Bone marrow (tissue), 2 donors: ENCODE measurements at regions not wholly inside any gene's neighbourhood (a gene's known extent, or its start where the extent isn't known, plus 50 kb on each side); places are given as distances from the start of the nearest gene placed in this dataset.
"Not testable (repeated sequence)": the region's sequence is repeated elsewhere in the genome, so short reads cannot be mapped to it uniquely, and the experiment has no call there.

Experiments used
- DNase-seq, 2 donors: peaks; one replicate each; lab custom pipeline; 2025; lab: John Stamatoyannopoulos, UW

DNA sequence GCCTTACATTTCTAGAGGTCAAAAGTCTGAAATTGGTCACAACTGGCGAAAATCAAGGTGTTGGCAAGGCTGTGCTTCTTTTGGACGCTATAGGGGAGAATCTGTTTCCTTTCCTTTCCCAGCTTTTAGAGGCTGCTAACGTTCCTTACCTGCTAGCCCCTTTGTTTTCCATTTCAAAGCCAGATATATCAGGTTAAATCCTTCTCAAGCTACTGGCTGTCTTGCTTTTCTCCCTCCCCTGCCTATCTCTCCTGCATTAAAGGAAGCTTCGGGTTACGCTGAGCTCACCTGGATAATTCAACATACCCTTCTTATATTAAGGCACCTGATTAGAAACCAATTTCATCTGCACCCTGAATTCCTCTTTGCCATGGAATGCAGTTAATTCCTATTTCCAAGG is 1569.7 kb upstream of the SLC10A2 start:
- DNase-seq, result no peak

DNA sequence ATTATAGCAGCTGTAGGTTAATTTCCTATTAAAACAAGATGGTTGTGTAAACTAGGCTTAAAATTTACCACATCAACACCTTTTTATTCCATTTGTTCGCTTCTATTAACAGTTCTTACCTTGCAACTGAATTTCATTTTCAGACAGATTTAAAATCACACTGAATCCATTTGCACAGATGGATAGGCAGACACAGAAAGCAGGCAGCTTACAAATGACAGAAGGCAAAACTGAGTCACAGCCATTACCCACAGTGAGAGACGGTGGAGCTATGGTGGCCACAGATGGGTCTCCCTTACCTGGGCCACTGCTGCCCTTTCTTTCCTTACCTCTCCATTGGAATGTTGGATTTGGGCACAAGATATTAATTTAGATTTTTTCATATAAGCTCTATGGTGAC is 1567.8 kb upstream of the SLC10A2 start:
- no peak for DNase-seq

DNA sequence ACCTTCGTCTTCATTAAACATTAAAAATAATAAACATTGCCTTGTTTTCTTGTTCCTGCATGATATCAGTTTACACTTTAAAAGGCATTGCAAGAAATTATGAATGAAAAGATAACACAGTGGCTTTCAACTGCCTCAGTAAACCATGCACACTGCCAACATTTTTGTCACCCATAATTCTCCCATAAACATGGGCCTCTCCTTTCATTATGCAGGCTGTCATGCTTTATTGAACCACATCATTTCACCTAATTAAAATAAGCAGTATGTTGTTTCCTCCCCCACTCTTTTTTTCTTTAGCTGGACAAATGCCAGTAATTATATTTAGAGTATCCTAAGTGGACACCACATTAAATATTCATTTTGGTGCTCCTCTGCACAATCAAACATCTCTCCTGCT is 1566.5 kb upstream of the SLC10A2 start:
- no peak for DNase-seq

DNA sequence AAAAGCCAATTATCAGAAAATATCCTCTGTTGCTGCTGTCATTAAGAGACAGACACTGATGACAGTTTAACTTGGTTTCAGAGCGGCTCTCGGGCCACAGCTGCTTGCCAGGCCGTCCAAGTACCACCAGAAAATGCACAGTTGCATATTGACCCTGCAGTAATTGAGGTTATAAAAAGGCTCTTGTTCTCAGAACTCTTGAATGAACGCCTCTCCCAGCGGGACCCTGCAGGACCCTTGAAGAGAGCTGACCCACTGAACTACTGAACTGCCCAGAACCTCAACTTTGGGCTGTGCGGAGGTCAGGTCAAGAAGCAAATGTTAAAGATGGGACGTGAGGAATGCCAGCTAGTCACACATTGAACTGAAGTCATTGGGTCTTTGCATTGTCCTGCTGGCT is 1559.0 kb upstream of the SLC10A2 start:
- DNase-seq, result no peak

DNA sequence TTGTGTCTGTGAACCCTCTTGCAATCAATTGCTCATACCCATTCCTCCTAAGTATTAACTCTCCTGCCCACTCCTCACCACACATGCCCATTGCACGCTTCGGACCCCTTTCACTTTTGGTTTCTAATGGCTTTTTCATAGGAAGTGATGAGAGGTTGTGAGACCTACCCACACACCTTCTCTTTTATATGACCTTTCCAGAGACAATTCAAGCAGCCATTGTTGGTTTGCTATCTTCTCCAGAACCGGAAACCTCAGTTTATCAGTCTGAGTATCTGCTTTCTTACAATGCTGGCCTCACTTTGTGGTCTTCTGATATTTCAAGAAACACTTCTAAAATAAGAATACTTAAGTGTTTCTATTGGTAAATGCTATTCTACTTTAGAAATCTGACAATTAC is 1550.8 kb upstream of the SLC10A2 start:
- DNase-seq, result no peak

DNA sequence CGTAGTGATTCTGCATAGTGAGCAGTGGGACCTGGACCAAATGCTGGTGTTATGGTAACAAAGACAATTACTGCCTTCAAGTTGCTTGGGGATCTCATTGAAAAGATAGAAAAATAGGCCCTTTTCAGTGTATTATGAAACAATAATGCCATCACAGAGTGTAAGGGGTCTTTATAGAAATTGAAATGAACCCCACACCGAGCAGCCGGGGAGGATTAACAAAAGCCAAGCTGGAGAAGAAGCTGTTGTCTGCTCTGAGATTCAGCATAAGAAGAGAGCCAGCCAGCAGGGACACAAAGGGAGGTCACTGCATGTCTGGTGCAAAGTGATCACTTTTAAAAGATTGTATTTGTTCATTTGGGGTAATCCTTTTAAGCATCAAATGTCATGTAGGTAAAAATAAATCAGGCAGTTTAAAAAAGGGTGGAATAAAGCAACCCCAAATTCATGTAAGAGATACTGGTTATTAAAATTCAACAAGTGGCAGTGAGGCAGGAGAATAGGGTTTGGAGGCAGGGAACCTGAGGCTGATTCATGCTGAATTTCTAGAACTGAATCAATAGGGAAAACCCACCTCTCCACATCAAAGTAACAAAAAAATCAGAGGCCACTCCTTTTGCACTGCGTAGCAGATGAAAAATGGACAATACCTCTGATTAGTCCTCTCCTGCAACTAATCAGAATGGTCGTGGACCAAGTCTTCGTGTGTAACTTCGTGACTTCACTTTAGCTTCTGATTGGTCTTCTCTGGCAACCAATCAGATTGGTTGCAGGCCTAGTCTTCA is 1548.3 kb upstream of the SLC10A2 start:
- no peak for DNase-seq

DNA sequence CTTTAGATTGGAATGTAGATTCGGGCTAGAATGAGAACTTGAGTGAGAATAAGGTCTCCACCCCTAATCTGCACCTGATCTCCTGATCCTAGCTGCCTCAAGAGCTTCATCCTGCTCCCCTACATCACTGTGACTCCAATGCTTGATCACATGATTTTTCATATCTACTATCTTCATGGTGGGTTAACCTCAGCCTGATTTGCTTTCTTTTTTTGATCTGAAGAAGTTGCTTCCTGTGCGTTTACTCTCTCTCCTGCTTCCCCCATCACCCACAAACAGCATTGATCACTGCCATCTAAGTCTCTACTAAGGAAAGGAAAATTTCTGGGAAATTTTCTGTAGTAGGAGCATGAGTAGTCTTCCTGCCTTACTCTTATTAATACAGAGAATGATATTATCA is 1542.1 kb upstream of the SLC10A2 start:
- no peak for DNase-seq

DNA sequence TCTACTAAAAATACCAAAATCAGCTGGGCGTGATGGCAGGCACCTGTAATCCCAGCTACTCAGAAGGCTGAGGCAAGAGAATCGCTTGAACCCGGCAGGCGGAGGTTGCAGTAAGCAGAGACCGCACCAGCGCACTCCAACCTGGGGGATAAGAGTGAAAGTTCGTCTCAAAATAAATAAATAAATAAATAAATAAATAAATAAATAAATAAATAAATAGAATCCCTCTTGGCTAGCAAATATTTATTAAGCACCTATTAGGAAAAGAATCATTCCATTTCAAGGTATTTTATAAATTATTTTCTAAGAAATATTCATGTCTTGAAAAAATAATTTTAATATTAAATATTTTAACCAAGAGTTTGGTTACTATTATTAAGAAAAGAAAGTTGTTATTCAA is 1539.2 kb upstream of the SLC10A2 start:
- not testable (repeated sequence) for DNase-seq

DNA sequence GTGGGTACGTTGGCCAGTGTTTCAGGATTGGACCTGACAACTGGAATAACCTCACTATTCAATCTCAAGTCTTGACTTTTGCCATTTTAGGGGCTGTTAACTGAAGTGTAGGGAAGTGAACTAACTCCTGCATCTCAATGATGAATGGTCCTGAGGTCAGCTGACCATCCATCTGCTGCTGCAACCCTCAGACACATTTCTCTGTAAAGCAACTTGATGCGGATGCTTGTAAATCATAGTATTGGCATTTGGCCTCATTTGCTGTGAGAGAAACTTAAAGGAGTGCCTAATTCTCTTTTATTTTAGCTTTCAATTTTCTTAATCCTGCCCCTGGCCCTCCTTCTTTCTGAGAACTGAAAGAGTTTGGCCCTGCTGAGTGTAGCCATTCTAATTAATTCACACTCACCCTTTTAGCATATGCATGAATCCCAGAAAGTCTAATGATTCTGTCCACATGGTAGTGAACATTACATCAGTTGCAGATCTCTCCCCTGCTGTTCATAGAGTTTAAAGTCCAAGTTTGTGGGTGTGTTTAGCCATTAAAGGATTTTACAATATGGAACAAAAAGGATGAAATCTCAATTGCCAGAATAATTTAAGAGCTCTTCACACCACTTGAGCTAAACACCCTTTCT is 1531.4 kb upstream of the SLC10A2 start:
- no peak for DNase-seq

DNA sequence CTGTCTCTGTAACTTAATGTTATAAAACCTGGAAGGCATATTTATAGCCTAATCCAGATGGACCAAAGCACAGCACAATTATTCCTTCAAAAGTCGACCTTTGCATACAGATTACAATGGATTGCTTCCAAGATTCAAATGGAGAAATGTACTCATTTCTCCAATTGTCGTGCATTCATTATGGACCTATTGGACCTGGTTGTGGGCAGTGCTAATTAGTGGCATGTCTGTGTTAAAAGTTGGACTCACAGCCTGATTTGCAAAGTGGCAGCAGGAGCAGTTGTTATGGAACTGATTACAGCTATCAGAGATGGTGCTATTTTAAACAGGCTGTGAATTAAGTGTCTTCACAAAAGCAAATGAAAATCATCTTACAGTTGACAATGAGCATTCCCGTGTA is 1529.3 kb upstream of the SLC10A2 start:
- DNase-seq, result no peak

DNA sequence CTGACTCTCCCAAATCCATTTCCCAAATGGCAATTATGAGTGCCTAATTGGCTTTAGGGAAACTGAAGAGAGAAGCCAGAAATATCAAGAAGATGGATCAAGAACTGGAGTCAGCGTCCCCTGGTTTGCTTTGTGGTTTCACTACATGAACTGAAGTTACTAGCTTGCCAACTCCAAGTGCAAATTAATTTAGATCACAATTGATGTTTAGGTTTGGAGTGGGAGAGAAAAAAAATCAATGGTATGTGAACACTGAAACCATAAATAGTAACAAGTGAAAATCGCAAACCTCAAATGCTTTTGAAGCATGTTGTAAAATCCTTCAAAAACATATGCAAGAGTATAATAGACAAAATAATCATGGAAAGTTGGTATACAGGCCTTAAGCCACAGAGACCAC is 1528.6 kb upstream of the SLC10A2 start:
- no peak for DNase-seq

DNA sequence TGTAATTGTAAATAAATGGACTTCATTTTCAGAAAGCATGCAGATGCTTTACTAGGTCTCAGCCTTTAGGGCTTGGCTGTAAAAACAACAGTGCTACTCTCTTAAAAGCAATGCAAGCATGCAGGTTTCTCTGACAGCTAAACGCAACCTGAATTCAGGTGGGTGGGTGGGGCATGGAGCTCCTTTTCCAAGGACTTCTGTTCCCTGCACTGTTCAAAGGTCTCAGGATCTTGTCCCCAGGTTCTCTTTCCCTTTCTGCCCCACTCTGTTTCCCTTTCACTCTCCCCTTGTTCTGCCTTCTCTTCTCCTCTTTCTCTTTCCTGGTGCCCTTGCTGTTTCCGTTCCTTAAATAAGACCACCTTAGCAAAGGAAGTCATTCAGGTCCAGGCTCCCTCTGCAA is 1527.5 kb upstream of the SLC10A2 start:
- no peak for DNase-seq

DNA sequence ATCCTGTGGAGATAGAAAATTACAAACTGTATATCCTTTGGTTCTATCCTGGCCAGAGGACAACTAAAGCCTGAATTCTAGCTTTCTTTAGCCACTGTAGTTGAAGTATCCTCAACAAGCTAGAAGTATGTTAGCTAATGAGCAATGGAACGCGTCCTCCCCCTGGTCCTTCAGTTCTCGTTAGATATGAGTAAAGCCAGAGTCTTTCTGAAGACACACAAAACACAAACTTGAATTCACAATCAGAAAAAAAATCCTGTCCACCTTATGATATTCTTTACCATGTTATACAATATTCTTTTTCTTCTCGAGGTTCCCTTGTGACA is 1527.0 kb upstream of the SLC10A2 start:
- DNase-seq, result no peak

DNA sequence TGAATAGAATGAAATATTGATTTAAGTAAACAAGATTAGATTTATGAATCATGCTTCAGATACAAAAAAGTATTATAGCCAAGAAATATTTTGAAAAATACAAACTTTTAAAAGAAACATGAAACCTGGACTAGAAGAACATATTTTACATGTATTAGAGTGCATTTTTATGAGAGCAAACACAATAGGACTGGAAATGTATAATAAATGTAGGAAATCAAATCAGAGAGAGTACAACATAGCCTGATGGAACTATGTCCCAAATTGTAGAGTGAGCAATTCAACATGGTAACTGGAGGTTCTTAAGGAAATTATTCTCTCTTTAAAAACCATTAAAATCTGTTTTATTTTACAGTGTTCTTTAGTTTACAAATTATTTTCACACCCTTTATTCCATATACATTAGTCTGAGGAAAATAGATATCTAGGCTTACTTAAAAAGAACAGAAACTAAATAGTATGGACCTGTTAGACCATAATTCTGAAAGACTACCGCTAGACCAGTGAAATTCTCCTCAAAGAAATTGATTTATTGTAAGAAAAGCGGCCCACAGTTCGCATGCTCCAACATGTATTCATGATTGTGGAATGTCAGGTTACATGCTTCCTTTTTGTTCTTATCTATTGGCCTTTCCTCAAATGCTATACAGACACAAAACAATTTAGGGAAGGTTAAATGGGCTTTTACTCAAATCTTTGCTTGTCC is 1526.5 kb upstream of the SLC10A2 start:
- DNase-seq, result no peak

DNA sequence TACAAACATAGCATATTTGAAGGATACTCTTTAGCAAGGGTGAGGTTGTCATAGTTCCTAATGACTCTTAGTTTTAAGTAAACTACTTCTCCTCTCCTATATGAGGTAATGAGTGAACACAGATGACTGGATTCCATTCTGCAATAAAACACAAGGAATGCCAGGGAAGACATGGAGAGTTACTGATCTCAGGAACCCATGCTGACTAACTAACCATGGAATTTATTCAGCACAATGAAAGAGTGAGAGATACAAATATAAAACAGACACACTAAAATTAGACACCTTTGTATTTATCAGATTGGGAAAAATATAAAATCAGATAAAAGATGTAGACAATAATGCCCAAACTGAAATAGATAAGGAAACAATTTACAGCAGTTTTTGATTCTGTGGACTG is 1525.9 kb upstream of the SLC10A2 start:
- no peak for DNase-seq

DNA sequence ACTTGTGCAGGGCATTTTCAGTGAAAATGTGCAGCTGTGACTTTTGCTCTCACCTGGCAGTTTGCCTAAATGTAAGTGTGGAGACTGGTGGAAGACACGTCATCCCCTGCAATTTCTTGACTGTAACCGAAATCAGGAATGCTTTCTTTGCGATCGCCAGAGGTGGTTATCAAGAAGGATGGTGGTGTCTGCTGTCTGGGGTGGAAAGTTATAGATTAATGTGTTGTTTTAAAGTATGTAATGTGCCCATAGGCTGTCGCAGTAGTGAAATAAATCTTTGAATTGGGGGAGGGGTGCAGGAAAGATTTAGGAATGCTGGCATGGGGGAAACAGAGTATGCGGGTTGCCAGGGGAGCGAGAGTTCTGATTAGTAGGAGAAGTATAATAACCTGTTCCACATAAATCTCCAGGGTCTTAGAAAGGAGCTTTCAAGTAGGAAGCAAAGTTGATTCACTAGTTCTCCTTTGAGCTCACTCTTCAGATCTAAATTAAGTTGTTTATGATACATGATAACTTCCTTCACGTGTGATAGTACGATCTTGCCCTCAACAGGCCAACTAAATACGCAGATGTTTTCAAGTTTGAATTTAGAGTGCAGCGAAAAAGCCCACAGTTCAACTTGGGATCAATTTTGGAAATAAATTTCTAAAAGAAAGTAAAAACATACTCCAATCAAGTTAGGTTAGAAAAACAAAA is 1520.0 kb upstream of the SLC10A2 start:
- DNase-seq, result no peak

DNA sequence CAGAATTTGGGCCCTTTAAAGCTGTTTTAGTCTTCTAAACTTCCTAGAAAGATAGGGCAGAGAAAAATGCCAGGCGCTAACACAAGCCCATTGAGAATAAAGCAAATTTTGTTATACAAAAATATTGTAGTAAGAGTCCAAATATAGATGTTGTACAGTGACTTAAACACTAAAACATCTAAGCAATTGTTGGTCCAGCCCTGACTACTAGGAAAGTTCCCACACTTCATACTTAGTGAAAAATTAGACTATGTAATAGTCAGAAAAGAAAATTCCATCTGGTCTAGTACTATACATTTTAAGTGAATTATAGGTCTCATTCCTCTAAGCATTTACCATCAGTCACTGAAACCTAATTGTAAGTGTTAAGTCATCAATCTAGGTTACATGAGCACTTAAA is 1518.3 kb upstream of the SLC10A2 start:
- DNase-seq, result no peak

DNA sequence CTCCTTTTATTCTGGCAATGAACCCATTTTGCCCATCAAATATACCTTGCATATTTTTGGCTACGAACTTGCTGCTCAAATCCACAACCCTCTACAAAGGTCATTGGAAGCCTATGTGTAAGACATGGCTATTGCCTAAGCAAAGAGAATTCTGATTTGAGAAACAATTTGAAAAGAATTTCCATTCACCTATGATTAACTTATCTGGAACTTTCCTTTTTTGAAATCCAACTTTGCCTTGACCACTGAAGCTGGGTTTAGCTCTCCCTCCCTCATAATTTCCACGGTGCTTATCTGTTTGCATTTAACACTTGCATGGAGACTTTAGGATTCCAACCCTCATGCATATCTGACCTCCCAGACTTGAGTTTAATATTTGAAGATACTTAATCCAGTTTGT is 1514.7 kb upstream of the SLC10A2 start:
- DNase-seq, result no peak

DNA sequence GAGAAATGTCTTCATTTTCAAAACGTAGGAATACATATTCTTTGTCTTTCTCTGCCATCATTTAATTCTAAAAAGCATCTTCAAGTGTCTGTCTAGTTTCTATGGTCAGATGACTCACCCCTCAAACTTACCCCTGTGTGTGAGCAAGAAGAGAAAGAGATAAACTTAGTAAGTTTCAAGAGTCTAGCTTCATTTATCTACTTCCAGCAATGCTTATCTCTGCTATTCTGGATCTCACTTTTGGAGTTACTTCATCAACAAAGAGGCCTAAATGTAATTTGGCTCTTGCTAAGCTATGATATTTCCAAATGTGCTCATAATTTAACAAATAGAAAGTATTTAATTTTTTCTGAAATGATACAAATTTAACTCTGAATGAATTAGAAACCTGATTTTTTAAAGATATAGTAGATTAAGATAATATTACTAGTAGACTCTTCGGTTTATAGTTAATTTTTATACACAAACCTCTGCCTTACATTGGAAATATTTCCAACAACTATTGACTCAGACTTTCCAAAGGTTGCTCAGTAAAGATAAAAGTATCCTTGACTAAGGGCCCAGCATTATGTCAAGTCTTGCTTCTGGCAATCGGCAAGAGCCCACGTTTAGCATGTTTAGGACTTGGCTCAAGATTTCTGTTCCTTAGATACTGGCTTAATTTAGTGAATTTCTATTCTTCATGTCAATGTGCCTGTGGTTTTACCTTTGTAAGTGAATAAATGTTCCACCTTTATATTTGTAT is 1511.0 kb upstream of the SLC10A2 start:
- DNase-seq, result no peak

DNA sequence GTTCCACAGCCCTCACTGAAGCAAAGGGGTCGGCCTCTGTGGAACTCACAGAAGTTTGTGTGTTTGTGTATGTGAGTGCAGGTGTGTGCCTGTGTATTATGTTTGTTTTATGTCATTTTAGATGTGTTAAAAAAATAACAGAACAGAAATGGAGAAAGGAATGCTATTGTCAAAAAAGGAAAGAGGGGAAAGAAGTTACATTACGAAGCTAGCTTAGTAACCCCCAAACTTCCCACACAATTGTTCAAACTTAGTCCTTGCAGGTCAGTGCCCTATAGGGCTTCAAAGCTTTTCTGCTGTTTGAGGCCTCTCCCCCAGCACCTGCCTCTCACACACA is 1505.6 kb upstream of the SLC10A2 start:
- DNase-seq, result no peak

DNA sequence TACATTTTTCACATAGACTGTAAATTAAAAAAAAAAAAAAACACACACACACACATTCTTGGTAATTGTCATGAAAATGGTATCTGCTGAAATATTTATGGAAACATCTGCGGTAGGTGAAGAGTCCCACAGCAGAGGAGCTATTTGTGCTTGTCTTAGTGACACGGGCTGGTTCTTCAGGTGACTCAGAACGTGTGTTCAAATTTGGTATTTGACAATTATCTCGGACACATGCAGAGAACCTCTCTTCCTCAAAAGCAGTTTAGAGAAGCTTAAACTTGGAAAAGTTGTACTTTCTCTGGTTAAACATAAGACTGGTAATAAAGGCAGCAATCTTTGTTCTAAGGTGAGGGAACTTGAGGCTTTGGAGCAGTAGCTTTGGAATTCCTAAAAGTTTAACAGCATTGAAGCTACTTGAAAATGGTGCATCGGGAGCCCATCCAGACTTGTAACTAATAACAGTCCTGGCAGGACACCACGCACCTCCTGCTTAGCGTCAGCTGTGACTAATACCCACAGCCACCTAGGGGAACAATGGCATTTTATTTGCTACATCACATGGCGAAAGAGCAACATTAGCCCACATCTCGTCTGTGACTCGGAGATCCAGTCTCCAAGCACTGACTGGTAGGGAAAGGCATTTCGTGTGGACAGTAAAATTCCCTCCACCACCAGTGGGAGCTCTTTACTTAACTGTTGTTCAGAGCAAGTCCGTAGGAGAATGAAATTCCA is 1505.1 kb upstream of the SLC10A2 start:
- no peak for DNase-seq

DNA sequence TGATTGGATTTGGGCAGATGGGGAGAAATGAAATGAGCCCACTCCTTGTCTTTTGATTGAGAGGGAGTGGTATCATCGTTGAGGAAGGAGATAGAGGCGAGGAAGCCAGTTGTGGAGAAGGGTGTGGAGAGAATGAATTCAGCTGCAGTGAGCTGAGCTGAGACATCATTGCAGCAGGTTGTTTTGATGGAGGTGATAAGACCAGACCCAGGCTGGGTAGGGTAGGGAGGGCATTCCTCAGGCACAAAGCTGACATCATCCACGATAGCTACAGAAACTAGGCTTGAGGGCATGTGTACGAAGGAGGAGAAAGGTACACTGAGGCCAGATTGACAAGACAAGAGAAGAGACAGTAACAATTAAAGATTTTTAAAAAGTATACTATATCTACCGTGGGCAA is 1500.9 kb upstream of the SLC10A2 start:
- DNase-seq, result no peak
